ENCODE measurements at regions not wholly inside any gene's neighbourhood (a gene's known extent, or its start where the extent isn't known, plus 50 kb on each side); places are given as distances from the start of the nearest gene placed in this dataset.
"Not testable (repeated sequence)": the region's sequence is repeated elsewhere in the genome, so short reads cannot be mapped to it uniquely, and the experiment has no call there.

DNA sequence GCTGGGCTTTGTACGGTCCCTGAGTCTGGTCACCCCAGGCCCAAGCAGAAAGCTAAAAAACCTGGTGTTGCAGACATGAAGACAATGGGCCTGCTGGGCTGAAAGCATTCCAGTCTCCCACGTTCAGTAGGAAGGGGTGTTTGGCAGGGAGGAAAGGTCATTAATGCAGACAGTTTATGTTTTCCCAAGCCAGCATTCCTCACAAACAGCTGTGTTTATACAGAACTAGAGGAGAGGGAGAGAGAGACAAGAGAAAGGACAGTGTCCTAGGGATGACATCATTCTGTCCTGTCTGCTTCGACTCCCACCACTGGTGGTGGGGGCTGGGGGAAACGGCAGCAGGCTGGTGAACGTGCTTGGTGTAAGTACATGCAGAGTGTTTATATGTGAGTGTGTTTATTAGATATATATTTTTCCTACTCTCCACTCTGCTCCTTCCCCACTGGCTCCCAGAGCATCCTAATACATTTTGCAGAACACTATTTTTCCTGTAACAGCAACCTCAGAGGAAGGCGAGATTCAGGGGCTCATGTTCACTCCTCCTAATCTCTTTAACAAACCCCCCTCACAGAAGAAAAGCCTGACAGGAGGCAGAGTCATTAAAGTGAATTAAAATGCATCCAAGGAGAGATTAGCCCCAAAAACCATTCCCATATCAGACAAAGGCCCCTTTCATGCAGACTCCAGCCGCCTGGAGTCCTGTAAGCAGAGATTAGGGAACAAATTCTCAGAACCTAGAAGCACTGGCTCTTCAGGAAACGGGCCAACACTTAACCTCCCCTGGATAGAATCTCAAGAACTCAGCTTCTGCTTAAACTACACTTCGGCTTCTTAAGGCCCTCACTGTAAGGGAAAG, 380.4 kb downstream of the TNS1 start:
- peak; percentile 60 for DNase-seq

DNA sequence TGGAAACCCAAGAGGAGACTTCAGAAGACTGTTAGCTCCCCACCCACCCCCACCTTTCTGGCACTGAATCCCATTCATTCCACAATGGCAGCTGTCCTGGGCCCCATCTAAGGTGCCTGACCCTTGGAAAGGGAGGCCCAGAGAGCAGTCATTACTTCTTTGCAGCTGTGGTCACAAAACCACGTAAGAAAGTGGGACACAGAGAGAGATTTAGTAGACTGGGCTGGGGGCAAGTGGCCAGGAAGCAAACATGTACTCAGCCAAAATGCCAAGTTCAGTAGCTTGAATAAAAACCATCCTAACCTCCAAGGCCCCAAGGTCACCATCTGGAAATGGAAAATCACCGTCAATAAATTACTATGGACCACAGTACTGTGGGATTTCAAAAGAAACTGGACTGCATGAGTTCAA, 381.4 kb downstream of the TNS1 start:
- no peak for DNase-seq

DNA sequence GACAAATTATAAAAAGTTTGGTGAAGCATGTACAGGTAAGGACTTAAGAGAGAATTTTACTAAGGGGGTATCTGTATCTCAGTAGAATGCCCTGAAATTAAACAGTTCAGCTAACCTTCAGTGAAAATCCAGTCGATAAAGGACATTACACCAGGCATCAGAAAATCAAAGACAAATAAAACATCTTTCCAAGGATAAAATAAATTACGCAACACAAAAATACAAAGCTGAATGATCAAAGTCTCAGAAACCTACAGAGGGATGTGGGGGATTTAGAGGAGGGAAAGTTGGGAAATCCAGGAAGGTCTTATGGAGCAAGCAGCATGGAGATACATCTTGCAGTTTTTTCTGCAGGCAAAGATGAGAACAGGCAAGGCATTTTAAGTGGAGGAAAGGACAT, 384.1 kb downstream of the TNS1 start:
- DNase-seq = no peak

DNA sequence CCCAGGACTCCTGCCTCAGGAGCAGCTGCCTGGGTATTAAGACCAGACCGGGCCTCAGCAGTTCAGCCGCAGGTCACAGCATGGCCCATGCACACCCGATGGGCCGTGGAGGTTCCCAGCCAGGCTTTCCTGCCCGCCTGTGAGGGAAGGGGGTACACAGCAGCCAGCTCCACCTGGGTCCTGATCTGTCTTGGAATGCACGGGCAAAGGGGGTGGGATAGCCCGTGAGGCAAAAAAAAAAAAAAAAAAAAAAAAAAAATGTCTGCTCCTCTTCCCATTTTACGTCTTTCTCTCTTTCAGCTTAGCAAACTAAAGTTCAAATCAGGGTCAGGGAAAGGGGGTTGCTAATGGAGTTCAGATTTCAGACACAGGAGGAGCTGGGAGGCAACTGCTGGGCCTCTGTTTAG, 385.2 kb downstream of the TNS1 start:
- peak; percentile 68 for DNase-seq

DNA sequence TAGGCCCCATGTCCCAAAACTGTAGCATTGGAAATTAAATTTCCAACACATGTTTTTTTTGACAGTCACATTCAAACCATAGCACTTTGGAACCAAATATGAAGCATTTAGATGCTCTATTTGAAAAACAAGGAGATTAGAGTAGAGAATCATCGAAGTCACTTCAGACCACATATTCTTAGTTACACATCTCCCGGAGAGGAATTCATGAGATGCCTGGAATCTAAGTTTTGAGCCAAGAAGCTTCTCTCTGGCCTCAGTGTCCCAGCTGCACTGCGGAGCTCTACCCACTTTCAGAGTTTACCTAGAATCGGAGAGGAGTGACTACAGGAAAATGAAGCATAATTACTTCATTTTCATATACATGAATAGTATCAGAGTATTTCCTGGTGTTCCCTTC, 385.9 kb downstream of the TNS1 start:
- DNase-seq = peak; percentile 63

DNA sequence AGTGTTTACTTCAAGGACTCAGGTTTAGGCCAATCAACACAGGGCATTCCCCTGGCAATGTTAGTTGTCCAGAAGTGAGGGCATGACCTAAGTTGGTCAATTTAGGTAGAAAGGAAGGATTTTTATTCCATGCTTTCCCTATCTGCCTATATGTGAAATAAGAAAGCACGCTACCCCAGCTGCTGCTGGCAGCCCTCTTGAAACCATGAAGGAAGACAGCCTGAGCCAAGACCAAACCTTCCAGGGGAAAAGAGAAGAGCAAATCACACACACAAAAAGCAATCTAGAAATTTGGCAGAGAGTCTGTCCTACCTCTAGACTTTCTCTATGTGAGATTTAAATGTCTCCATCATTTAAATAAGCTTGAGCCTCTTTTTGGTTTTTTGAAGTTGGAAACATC, 387.6 kb downstream of the TNS1 start:
- no peak for DNase-seq

DNA sequence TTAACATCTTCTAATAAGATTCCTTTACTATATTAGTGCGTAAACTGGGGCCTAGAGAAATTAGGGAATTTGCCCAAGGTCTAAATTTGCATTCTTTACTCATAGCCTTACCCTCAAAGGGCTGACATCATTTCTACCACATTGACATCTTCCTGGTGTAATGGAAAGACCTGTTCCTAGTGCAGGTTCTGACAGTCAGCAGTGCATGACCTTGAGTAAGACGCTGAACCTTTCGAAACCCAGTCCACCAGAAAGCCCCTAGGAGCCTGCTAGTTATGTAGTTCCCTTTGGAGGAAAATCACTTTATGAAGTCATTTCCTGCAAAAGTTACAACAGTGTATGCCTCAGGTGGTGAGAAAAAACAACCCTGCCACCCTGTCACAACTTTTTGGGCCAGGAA, 388.3 kb downstream of the TNS1 start:
- DNase-seq = no peak

DNA sequence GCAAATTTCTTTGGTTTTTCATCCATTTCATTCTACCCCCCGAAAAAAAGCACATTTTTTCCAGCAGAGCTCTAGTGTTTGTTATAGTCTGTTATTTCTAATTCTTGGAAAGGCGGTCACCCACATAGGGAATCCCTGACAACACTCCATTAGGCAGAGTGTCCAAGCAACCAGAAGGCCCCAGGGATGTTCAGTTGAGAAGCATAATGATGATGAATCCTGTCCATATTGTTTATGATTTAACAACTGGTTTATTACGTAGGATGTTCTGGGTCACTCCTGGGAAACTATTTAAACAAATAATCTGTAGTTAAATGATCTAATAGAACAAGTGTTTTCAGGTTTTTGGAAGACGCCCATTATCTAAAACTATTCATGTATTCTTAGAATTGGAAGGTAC, 388.7 kb downstream of the TNS1 start:
- DNase-seq = no peak

DNA sequence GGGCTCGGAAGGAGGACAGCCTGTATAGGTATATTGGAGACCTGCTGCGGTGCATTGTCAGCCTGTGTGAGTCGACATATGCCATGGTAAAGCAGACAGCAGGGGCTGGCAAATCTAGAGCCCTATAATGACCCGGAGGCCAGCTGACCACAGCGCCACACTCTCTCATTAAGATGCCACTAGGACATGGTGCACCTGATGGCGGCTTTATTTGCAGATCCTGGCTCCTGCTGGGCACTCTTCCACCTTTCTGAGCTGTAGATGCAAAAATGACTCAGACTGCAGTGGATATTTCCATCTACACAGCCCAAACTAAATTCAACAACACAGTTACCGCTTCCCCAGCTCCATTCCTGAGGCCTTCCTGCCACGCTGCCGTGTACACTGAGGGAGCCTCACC, 389.9 kb downstream of the TNS1 start:
- DNase-seq = no peak

DNA sequence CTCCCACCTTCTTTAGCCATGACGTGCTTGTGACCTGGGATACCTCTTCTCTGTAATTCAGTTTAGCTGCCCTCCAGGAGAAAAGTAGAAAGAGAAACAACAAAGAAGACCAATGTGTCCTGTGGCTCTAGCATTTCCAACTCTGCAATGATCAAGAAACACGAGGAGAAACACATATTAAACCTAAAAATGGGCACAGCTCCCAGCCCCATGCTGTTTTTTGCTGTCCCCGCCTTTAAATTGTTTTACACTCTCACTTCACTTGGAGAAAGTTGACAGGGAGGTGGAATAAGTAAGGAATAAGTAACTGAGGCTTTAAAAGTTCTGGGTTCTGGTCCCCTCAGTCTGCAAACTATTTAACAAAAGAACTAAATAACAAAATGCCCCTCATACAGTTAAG, 390.6 kb downstream of the TNS1 start:
- DNase-seq = no peak

DNA sequence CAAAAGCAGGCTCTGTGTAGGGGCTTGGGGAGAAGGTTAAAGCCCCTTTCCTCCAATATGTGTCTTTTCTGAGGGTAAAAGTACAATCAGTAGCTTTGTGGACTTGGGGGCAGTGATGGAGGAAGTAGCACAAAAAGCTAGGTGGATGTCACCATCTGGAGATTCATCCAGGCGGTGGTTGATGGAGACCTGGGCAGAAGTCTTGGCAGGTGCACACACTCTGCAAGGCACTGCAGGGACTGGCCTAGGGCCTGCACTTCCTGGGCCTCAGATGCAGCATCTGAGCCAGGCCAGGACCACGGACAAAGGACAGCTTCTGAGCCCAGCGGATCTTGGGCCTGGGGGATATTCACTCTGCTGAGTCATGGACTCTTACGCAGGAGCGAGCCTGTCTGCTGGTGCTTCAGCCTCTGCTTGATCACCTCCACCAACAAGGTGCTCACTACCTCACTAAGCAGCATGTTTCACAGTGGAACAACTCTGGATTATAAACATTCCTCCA, 391.1 kb downstream of the TNS1 start:
- no peak for DNase-seq

DNA sequence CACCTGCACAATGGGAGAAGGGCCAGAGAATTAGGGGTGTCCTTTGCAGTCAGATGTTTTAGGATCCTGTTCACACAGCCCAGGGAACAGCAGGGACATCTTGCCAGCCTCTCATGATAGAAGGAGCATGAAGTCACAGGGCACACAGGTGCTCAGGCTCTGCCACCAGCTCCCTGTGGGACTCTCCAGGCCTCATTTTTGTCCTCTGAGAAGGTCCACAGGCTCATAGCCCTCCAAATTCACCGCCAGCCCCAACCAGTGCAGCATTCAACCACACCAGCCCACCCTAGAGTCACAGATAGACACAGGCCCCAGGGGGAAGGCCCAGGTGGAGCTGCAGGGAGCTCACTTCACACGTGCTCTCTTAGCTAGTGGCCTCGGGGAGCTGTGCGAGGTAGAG, 391.7 kb downstream of the TNS1 start:
- no peak for DNase-seq

DNA sequence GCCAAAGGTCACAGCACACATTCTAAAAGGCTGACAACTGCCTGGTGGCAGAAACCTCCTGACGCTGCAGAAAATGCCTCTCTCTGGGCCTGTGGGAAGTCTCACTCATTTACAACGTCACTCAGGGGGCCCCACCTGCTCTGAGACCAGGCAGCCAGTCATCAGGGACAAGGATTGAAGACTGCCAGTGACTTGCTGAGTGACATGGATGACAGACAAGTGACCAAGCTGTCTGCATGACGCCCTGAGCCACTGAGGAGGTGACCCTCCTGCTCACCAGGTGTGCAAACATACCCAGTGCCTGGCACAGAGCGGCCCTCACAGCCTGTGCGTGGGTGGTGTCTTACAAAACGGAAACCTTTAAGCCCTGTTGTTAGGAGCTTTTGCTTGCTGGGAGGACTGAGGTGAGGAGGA, 392.4 kb downstream of the TNS1 start:
- DNase-seq = no peak

DNA sequence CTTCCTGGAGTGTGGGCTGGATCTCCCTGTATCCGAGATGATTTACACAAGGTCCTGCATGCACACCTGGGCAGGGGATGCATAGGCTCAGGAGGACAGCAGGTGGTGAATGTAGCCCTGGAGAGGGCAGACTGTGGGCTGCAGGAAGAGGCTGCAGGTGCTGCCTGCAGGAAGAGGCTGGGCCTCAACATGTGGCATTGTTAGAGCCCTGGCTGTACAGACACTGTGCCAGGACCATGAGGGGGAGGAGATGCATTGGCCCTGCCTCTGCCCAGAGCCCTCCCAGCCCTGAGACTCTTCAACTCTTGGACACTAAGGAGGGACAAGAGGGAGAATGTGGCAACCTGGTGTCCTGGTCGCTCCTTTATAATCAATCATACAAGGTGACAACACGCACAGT, 392.8 kb downstream of the TNS1 start:
- DNase-seq = no peak

DNA sequence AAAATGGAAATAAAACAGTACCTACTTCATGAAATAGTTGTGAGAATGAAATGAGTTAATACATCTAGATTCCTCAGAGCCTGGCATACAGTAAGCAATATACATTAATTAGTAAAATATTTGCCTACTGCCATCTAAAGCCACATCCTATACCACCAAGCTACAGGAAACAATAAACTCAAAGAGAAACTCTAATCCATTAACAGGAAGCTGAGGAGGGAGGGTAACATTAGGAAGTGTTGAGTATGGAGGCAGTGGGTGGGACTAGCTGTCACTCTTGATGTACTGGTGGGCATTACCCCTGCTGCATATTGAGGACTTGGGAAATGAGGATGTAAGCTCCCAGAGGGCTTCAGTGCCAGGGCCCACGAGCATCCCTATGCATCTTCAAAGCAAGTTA, 396.5 kb downstream of the TNS1 start:
- no peak for DNase-seq

DNA sequence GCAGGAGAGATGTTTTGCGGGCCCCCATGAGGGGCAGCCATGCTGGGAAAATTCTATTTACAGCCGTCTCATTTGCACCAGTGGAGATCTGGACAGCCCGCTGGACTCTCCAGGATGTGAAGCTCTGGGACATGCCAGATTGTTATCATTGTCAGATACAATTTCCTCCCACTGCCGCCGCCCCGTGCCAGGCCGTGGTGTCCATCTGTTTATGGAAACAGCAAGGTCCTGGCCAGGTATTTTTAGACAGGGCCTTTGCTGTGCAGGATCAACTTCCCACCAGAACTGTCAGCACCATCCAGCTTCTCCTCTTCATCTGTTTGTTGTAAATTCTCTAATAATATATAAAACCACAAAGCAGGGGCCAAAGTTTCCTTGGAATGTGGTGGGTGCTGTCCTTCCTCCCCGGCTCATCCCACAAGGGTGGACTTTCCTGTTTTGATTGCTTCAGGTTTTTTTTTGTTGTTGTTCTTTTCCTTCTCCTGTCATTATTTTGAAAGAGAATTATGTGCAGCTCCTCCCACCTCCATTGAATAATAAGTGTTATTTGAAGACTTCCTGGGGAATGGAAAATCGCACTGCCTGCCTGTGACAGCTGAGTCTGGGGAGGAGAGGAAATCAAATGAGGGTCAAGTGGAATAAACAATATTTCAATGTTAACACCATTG, 398.1 kb downstream of the TNS1 start:
- no peak for DNase-seq

DNA sequence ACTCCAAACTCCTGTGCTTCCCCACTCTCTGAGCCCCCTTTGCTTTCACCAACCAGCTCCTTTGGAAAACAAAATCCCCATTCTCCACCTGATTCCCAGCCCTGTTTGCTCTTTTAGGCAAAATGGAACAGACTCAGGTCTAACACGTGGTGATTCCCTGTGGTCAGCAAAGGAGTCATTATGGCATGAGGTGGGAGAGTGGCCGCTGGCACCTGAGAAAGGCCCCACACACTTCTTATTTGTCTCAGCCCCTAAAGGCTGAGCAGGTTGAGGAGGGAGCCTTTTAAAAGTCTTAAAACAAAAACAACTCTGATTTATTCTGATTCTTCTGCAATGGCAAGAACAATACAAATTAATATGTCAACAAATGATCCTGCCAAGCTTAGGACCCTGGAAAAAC, 401.2 kb downstream of the TNS1 start:
- DNase-seq = no peak

DNA sequence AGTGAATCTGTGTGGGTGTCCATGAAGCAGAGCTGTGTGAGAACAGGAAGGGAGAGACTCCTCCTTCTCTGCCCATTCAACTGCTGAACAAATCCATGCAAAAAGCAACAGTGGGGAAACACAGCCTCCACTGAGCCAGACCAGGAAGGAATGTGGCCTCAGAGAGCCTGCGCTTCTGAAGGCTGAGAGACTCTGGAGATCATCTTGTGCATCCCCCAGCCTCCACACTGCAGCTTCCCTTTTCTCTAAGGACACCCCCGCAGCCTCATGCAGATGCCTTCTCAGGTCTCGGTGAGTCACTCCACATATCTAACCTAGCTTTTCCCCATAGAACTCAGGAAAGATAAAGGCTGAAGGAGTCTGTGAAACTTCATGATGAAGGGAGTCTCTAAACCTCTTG, 402.9 kb downstream of the TNS1 start:
- peak; percentile 44 for DNase-seq

DNA sequence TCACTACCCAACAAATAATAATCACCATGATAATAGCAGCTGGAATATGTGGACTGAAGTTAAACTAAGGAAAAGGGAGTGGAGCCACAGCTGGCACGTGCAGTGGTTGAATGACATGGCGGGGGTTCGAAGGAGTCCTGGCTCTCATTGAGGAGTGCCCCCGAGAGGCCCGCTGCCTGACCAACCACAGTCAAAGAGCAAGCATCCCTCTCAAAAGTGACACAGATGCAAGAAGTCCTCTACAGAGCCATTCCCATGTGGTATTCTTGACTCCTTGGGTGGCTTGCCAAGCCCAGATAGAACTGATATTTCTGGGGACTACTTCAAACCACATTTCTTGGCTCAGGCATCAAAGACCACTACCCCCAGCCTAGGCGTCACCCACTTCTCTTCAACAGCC, 405.1 kb downstream of the TNS1 start:
- DNase-seq = no peak

DNA sequence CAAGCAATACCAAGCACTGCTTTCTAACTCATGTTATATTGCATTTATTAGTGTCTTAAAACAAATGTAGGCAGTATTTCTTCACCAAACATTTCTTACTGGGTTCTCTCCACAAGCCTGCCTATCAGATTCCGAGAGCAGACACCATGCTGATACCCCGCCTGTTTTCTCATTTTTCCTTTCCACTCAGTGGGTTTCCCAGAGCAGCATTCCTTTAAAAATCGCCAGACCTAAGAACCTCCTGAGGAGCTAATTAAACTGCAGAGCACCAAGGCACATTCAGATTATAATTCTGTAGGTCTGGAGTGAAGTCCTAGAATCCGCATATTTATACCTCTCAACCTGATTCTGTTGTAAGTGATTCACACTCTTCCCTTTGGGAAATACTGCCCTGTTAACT, 405.6 kb downstream of the TNS1 start:
- no peak for DNase-seq

DNA sequence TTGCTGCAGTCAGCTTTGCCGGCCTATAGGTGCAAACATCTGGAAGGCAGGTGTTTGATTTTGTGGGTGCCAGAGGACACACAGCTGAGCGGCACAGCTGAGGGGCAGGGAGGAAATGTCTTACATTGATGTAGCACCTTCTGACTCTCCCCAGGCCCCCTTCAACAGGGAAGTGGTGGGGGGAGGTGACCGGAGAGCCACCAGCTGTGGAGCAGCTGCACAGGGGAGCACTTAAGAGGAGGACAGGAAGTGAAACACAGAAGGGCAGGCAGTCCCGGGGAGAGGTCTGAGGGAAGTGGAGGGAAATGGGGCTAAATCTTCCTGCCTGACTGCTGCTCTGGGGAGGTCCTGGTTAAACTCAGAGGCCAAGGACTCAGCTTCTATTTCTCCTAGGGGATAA, 409.1 kb downstream of the TNS1 start:
- no peak for DNase-seq

DNA sequence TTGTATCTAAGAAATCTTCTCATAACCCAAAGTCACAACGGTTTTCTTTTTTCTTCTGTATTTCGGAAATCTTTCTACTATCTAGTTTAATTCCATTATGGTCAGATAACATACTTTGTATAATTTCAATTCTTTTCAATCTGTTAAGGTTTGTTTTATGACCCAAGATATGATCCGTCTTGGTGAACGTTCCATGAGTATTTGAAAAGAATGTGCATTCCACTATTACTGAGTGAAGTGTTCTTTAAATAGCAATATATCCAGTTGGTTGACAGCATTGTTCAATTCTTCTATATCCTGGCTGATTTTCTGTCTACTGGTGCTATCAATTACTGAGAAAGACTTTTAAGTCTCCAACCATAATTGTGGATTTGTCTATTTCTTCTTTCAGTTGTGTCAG, 414.5 kb downstream of the TNS1 start:
- no peak for DNase-seq

DNA sequence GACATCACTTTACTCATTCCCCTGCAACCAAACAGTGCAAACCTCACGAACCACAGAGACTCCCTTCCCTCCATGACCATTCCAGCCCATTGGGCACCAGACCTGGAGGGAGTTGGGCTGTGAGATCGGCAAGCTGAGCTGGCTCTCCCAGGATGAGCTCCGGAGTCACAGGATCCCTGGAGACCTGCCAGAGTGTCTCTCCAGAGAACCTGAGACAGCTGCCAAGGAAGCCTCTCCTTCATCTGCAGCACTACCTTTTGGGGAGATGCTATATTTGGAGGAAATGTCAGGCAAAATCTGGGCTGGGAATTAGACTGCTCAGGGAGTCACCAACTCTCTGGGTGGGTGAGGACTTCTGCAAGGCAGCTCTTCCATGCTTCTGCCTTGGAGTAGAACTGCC, 417.4 kb downstream of the TNS1 start:
- DNase-seq = no peak

DNA sequence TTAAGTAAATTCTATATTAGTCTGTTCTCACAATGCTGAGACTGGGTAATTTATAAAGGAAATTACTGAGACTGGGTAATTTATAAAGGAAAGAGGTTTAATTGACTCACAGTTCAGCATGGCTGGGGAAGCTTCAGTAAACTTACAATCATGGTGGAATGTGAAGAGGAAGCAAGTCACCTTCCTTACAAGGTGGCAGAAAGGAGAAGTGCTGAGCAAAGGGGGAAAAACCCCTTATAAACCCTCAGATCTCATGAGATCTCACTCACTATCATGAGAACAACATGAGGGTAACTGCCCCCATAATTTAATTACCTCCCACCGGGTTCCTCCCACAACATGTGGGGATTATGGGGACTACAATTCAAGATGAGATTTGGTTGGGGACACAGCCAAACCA, 422.4 kb downstream of the TNS1 start:
- DNase-seq = not testable (repeated sequence)

DNA sequence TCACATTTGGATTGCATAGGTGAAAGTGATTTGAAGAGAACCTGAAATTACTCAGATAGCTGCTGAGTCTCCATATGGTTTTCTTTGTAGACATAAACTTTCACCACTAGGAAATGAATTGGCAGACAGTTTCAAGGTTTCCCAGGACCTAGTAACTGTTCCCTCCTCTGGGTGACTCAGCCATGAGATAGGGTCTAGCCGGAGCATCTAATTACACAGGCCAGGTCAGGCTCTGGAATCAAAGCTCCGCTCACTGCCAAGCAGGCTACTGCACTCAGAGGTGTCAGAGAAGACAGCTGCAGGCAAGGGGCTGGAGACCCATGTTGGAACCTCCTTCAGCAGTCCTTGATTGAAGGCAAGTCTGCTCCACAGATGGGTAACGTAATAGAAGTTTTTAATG, 429.2 kb downstream of the TNS1 start:
- DNase-seq = peak; percentile 73

Measured in fibroblast of skin of right quadriceps (primary cell).